ENCODE measurements at regions not wholly inside any gene's neighbourhood (a gene's known extent, or its start where the extent isn't known, plus 50 kb on each side); places are given as distances from the start of the nearest gene placed in this dataset.

GRCh38 chr1:14294006-14294405 is 304.5 kb upstream of the KAZN start:
- TF ChIP-seq ZNF552 (CRISPR knock-in tag; IDR thresholded peaks at IDR 0.05; ENCODE audit: borderline replicate concordance) (no peak), ADNP (CRISPR knock-in tag; IDR thresholded peaks at IDR 0.05) (no peak), CTCF (CRISPR knock-in tag; IDR thresholded peaks at IDR 0.05) (no peak), USF2 (IDR thresholded peaks at IDR 0.05; ENCODE audit: low read depth, low read length) (no peak), USF2 (CRISPR knock-in tag; IDR thresholded peaks at IDR 0.05; ENCODE audit: borderline replicate concordance) (no peak), HHEX (CRISPR knock-in tag; IDR thresholded peaks at IDR 0.05) (no peak), ZNF775 (CRISPR knock-in tag; IDR thresholded peaks at IDR 0.05; ENCODE audit: borderline replicate concordance) (no peak), ZNF160 (CRISPR knock-in tag; IDR thresholded peaks at IDR 0.05) (no peak), ZNF781 (CRISPR knock-in tag; IDR thresholded peaks at IDR 0.05; ENCODE audit: borderline replicate concordance, not compliant biosample characterization) (no peak)
